SU-DHL-6 (cell line): ENCODE measurements at regions not wholly inside any gene's neighbourhood (a gene's known extent, or its start where the extent isn't known, plus 50 kb on each side); places are given as distances from the start of the nearest gene placed in this dataset.

Experiments
- H2AFZ ChIP-seq: fragments of 200-600 bp; sonication (generic); 2 replicates; pipeline ENCODE4 v1.6.1; 2014; ENCODE audit warnings: low read depth, mild to moderate bottlenecking, moderate library complexity, mixed read lengths, antibody characterized with exemption, low read length; ENCODE audit not compliant: severe bottlenecking
- H3F3A ChIP-seq: fragments of 200-600 bp; shearing (Covaris generic); 2 replicates; pipeline ENCODE4 v1.6.0; 2016; ENCODE audit warnings: antibody characterized with exemption, mild to moderate bottlenecking; ENCODE audit not compliant: insufficient read depth
- H3K27ac ChIP-seq: fragments of 200-600 bp; sonication (generic); 2 replicates; pipeline ENCODE4 v1.5.1; 2016; ENCODE audit warnings: low read depth, mild to moderate bottlenecking, low read length, moderate library complexity, mixed read lengths
- H3K27me3 ChIP-seq: fragments of 200-600 bp; sonication (generic), shearing (Covaris generic); 2 replicates; pipeline ENCODE4 v1.6.0; 2014; ENCODE audit warnings: mild to moderate bottlenecking, low read length
- H3K36me3 ChIP-seq: fragments of 200-600 bp; sonication (generic); 2 replicates; pipeline ENCODE4 v1.6.1; 2014; ENCODE audit warnings: mild to moderate bottlenecking, low read length, mixed read lengths
- H3K4me2 ChIP-seq: fragments of 300-600, 200-600 bp; shearing (Covaris generic), sonication (generic); 2 replicates; pipeline ENCODE4 v1.6.0; 2014; ENCODE audit warnings: low read length, low read depth, mild to moderate bottlenecking; ENCODE audit not compliant: poor library complexity, severe bottlenecking
- H3K4me3 ChIP-seq: fragments of 200-600 bp; sonication (generic); 2 replicates; pipeline ENCODE4 v1.5.1; 2014; ENCODE audit warnings: antibody characterized with exemption, low read length, mild to moderate bottlenecking, mixed read lengths; ENCODE audit not compliant: insufficient read depth, poor library complexity, severe bottlenecking
- H3K79me2 ChIP-seq: fragments of 200-600 bp; sonication (generic); 2 replicates; pipeline ENCODE4 v1.6.1; 2014; ENCODE audit warnings: mild to moderate bottlenecking, low read length, moderate library complexity; ENCODE audit not compliant: insufficient read depth
- H3K9ac ChIP-seq: fragments of 200-600 bp; sonication (generic); 2 replicates; pipeline ENCODE4 v1.7.0; 2014; ENCODE audit warnings: mild to moderate bottlenecking, low read length
- H3K9me2 ChIP-seq: fragments of 200-600 bp; sonication (generic); replicated peaks from 2 replicates; pipeline ENCODE4 v1.6.1; 2014; ENCODE audit warnings: low read length; ENCODE audit not compliant: insufficient read depth
- H3K9me3 ChIP-seq: fragments of 200-600 bp; sonication (generic); 2 replicates; pipeline ENCODE4 v1.6.1; 2014; ENCODE audit warnings: low read length, mixed read lengths; ENCODE audit not compliant: insufficient read depth
- H4K20me1 ChIP-seq: fragments of 200-600 bp; sonication (generic); 2 replicates; pipeline ENCODE4 v1.6.1; 2014; ENCODE audit warnings: low read depth, mild to moderate bottlenecking, antibody characterized with exemption, low read length, moderate library complexity, mixed read lengths
- CTCF ChIP-seq: fragments of 200-600 bp; sonication (generic); IDR thresholded peaks from one replicate; pipeline ENCODE4 v1.5.1; 2017; ENCODE audit warnings: antibody characterized with exemption, mild to moderate bottlenecking, low read length, moderate library complexity; ENCODE audit not compliant: insufficient read depth, poor library complexity, severe bottlenecking
- EZH2phosphoT487 ChIP-seq: fragments of 200-600 bp; sonication (generic), shearing (Covaris generic); conservative IDR thresholded peaks from 2 replicates; pipeline ENCODE4 v1.6.1; 2018; ENCODE audit warnings: mild to moderate bottlenecking, antibody characterized with exemption, low read length, moderate library complexity, mixed read lengths

GRCh38 chr3:106065831-106066230 is 197.0 kb upstream of the CBLB start:
- no peak overlapping the region for H3K4me2 ChIP-seq
- H3K36me3 ChIP-seq = no peaks in the 10 kb centered on the region
- no peaks in the 10 kb centered on the region for H4K20me1 ChIP-seq
- H3F3A ChIP-seq = no peaks in the 10 kb centered on the region
- no peak for TF ChIP-seq EZH2phosphoT487
- TF ChIP-seq CTCF = no peak
- H3K4me3 ChIP-seq = no peak overlapping the region
- no peak overlapping the region for H3K27ac ChIP-seq
- H2AFZ ChIP-seq = no peak overlapping the region
- no peaks in the 10 kb centered on the region for H3K79me2 ChIP-seq
- peaks cover 5% of the 10 kb centered on the region; the same call in 1 of the 2 replicates for H3K9me3 ChIP-seq
- no peak overlapping the region for H3K9ac ChIP-seq
- no peaks in the 10 kb centered on the region for H3K27me3 ChIP-seq
- no peaks in the 10 kb centered on the region for H3K9me2 ChIP-seq

- Histone ChIP-seq H3K4me3 (no peak overlapping the region), H3K4me2 (no peak overlapping the region), H3K27ac (no peak overlapping the region), H2AFZ (no peak overlapping the region), H4K20me1 (no peaks in the 10 kb centered on the region), H3K27me3 (no peaks in the 10 kb centered on the region), H3F3A (no peaks in the 10 kb centered on the region), H3K79me2 (no peaks in the 10 kb centered on the region), H3K36me3 (no peaks in the 10 kb centered on the region), H3K9me2 (no peaks in the 10 kb centered on the region), H3K9ac (no peak overlapping the region), H3K9me3 (peaks cover 5% of the 10 kb centered on the region; the same call in 1 of the 2 replicates)
- TF ChIP-seq EZH2phosphoT487 (no peak), CTCF (no peak)
Measured at GRCh38 chr3:106067711-106068110, 198.9 kb upstream of the CBLB start.

- Histone ChIP-seq H3K4me3 (no peak overlapping the region), H3K27ac (no peak overlapping the region), H3K36me3 (no peaks in the 10 kb centered on the region), H3K9me2 (no peaks in the 10 kb centered on the region), H3K9ac (no peak overlapping the region), H3K4me2 (no peak overlapping the region), H3K27me3 (no peaks in the 10 kb centered on the region), H3F3A (no peaks in the 10 kb centered on the region), H2AFZ (peak overlapping the region; percentile 10), H4K20me1 (no peaks in the 10 kb centered on the region), H3K79me2 (no peaks in the 10 kb centered on the region), H3K9me3 (peaks cover 5% of the 10 kb centered on the region; the same call in 1 of the 2 replicates)
- TF ChIP-seq CTCF = no peak
- TF ChIP-seq EZH2phosphoT487 = no peak
Measured at GRCh38 chr3:106068381-106068780, 199.6 kb upstream of the CBLB start.
